OCI-LY1 (cell line): ENCODE measurements at regions not wholly inside any gene's neighbourhood (a gene's known extent, or its start where the extent isn't known, plus 50 kb on each side); places are given as distances from the start of the nearest gene placed in this dataset.

ENCODE experiments used
- H2AFZ ChIP-seq: fragments of 200-600 bp; sonication (generic), shearing (Covaris generic); 2 replicates; pipeline ENCODE4 v1.6.0; 2014; ENCODE audit warnings: antibody characterized with exemption, mild to moderate bottlenecking, low read length
- H3F3A ChIP-seq: fragments of 200-600 bp; sonication (generic), shearing (Covaris generic); 2 replicates; pipeline ENCODE4 v1.6.0; 2014; ENCODE audit warnings: mild to moderate bottlenecking, antibody characterized with exemption, low read length, moderate library complexity; ENCODE audit not compliant: insufficient read depth
- H3K27ac ChIP-seq: fragments of 200-600 bp; sonication (generic); 2 replicates; pipeline ENCODE4 v1.5.1; 2014; ENCODE audit warnings: low read length, mixed run types, mild to moderate bottlenecking, low read depth; ENCODE audit not compliant: poor library complexity, severe bottlenecking
- H3K27me3 ChIP-seq: fragments of 200-600 bp; sonication (generic); 2 replicates; pipeline ENCODE4 v1.6.0; 2014; ENCODE audit warnings: antibody characterized with exemption, mild to moderate bottlenecking, low read length, moderate library complexity; ENCODE audit not compliant: insufficient read depth
- H3K36me3 ChIP-seq: fragments of 200-600 bp; sonication (generic); 2 replicates; pipeline ENCODE4 v1.6.1; 2014; ENCODE audit warnings: mild to moderate bottlenecking, antibody characterized with exemption, low read length, moderate library complexity, mixed read lengths; ENCODE audit not compliant: insufficient read depth
- H3K4me1 ChIP-seq: fragments of 200-600 bp; sonication (generic); 2 replicates; pipeline ENCODE4 v1.5.1; 2014; ENCODE audit warnings: mild to moderate bottlenecking, low read length, moderate library complexity; ENCODE audit not compliant: insufficient read depth, severe bottlenecking
- H3K4me2 ChIP-seq: fragments of 200-600 bp; sonication (generic), shearing (Covaris generic); 2 replicates; pipeline ENCODE4 v1.6.1; 2014; ENCODE audit warnings: low read length
- H3K4me3 ChIP-seq: fragments of 200-600 bp; sonication (generic); 2 replicates; pipeline ENCODE4 v1.5.1; 2014; ENCODE audit warnings: low read length, low read depth, mild to moderate bottlenecking, mixed read lengths; ENCODE audit not compliant: poor library complexity, severe bottlenecking
- H3K79me2 ChIP-seq: fragments of 200-600 bp; shearing (Covaris generic); 2 replicates; pipeline ENCODE4 v1.6.1; 2016; ENCODE audit warnings: mixed run types, low read length, mixed read lengths; ENCODE audit not compliant: insufficient read depth
- H3K9ac ChIP-seq: fragments of 200-600 bp; sonication (generic), shearing (Covaris generic); 2 replicates; pipeline ENCODE4 v1.6.1; 2014; ENCODE audit warnings: mild to moderate bottlenecking, low read length, mixed read lengths
- H3K9me2 ChIP-seq: fragments of 200-600 bp; sonication (generic), shearing (Covaris generic); 2 replicates; pipeline ENCODE4 v1.6.1; 2014; ENCODE audit warnings: low read depth, mild to moderate bottlenecking, low read length, mixed read lengths
- H3K9me3 ChIP-seq: fragments of 200-600 bp; shearing (Covaris generic); 2 replicates; pipeline ENCODE4 v1.6.1; 2014; ENCODE audit warnings: low read length, mixed read lengths
- H4K20me1 ChIP-seq: fragments of 200-600 bp; sonication (generic), shearing (Covaris generic); 2 replicates; pipeline ENCODE4 v1.6.0; 2016; ENCODE audit warnings: mild to moderate bottlenecking, low read length; ENCODE audit not compliant: insufficient read depth
- EZH2 ChIP-seq: fragments of 200-600 bp; sonication (generic), shearing (Covaris generic); IDR thresholded peaks from 2 replicates; pipeline ENCODE4 v1.8.0; 2017; ENCODE audit warnings: borderline replicate concordance, mixed run types, mild to moderate bottlenecking, antibody characterized with exemption, low read length, moderate library complexity, mixed read lengths
- TF ChIP-seq, protein P1 (sequence below): fragments of 200-600 bp; sonication (generic), shearing (Covaris generic); IDR thresholded peaks from 2 replicates; pipeline ENCODE4 v1.5.1; 2017; ENCODE audit warnings: mild to moderate bottlenecking, antibody characterized with exemption, low read length, moderate library complexity, mixed read lengths

DNA sequence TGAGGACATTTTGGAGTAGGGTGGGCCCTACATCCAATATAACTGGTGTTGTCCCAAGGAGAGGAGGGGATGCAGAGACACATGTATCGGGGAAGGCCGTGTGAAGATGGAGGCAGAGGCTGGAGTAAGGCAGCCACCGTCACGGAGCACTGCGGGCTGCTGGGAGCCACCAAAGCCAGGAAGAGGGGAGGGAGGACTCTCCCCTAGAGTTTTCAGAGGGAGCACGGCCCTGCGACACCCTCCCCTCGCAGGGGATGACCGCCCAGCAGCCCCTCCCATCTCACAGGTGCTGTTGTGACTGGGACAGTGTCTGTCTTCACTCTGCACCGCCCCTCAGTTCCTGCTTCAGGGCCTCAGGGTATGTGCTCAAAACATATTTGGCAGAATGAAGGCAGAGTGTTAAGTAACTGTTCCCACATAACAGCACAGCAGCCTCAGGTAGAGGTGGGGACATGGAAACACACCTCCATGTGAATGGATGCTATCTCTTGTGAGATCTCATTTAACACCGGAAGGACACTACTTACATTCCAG is 82.2 kb downstream of the RBFOX3 start:
- peaks cover 9% of the 10 kb centered on the region; the same call in 1 of the 2 replicates for H3K27me3 ChIP-seq
- H3K9me2 ChIP-seq = no peaks in the 10 kb centered on the region
- no peaks in the 10 kb centered on the region for H3K4me1 ChIP-seq
- no peaks in the 10 kb centered on the region for H4K20me1 ChIP-seq
- no peaks in the 10 kb centered on the region for H3F3A ChIP-seq
- no peak overlapping the region for H2AFZ ChIP-seq
- H3K9ac ChIP-seq = no peak overlapping the region
- H3K36me3 ChIP-seq = no peaks in the 10 kb centered on the region
- no peak overlapping the region for H3K27ac ChIP-seq
- H3K4me3 ChIP-seq = no peak overlapping the region
- H3K9me3 ChIP-seq = no peaks in the 10 kb centered on the region
- H3K79me2 ChIP-seq = no peaks in the 10 kb centered on the region
- TF ChIP-seq, protein P1, sequence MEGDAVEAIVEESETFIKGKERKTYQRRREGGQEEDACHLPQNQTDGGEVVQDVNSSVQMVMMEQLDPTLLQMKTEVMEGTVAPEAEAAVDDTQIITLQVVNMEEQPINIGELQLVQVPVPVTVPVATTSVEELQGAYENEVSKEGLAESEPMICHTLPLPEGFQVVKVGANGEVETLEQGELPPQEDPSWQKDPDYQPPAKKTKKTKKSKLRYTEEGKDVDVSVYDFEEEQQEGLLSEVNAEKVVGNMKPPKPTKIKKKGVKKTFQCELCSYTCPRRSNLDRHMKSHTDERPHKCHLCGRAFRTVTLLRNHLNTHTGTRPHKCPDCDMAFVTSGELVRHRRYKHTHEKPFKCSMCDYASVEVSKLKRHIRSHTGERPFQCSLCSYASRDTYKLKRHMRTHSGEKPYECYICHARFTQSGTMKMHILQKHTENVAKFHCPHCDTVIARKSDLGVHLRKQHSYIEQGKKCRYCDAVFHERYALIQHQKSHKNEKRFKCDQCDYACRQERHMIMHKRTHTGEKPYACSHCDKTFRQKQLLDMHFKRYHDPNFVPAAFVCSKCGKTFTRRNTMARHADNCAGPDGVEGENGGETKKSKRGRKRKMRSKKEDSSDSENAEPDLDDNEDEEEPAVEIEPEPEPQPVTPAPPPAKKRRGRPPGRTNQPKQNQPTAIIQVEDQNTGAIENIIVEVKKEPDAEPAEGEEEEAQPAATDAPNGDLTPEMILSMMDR = no peak
- TF ChIP-seq EZH2 = no peak
- no peak overlapping the region for H3K4me2 ChIP-seq

DNA sequence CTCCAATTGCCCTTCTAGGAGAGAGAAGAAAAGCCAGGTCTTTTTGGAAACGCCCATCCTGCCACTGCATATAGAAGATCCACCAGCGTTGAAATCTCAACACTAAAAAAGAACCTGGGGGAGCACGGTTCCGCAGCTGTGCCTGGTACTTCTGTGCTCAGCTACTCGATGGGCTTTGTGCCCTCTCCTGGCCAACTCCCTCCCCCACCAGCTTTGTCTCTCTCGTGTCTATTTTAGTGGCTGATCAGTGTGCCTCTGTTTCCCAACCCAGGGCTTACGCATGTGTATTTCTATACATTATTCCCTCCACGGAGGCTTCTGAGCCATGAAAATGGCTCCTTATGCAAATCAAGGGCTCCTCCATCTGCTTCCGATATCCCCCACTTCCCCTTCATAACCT is 83.5 kb downstream of the RBFOX3 start:
- Histone ChIP-seq H3K27me3 (peaks cover 9% of the 10 kb centered on the region; the same call in 1 of the 2 replicates), H3K4me1 (no peaks in the 10 kb centered on the region), H4K20me1 (no peaks in the 10 kb centered on the region), H3K36me3 (no peaks in the 10 kb centered on the region), H3K79me2 (no peaks in the 10 kb centered on the region), H3K9ac (no peak overlapping the region), H2AFZ (no peak overlapping the region), H3K4me3 (no peak overlapping the region), H3K9me2 (no peaks in the 10 kb centered on the region), H3K9me3 (no peaks in the 10 kb centered on the region), H3K4me2 (no peak overlapping the region), H3F3A (no peaks in the 10 kb centered on the region), H3K27ac (no peak overlapping the region)
- TF ChIP-seq EZH2 = no peak
- TF ChIP-seq, protein P1 = no peak

DNA sequence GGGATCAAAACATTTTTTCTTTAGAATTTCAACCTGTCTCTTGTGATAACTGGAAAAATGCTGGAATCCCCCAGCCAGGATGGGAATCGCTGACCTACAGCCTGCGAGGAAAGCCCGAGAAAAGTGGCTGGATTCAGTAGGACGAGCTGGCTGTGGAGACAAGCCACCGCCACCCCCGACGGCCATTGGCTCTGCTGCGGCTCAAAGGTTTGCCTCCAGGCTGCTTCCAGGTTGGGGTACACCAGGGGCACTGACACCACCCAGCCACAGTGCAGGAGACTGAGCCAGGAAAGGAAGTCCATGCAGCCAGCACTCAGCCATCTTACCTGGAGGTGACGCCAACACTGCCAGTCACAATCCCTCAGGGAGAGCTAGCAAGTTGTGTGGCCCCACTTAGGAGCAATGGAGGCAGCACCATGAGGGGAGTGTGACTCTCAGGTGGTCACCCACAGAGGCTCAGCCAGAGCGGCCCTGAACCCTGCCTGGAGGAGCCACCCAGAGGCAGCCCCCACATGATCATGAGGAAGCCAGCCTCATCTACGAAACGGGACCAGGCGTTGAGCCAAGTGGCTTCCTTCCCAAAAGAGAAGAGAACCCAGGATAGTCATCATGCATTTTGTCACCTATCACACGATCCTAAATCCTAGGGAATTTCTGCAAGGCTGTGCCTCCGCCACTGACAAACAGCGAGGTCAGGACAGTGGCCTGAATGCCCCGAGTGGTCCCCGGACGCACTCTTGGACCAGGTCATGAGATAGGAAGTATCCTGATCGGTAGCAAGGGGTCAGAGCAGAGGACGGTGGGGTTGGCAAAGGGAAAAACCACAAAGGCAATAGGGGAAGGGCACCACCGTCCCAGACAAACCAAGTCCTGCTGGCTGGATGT is 84.8 kb downstream of the RBFOX3 start:
- H3K9ac ChIP-seq = no peak overlapping the region
- no peak for TF ChIP-seq EZH2
- TF ChIP-seq, protein P1 = no peak
- H3K79me2 ChIP-seq = no peaks in the 10 kb centered on the region
- H3K9me3 ChIP-seq = no peaks in the 10 kb centered on the region
- no peak overlapping the region for H2AFZ ChIP-seq
- H3K27ac ChIP-seq = no peak overlapping the region
- H4K20me1 ChIP-seq = no peaks in the 10 kb centered on the region
- no peaks in the 10 kb centered on the region for H3K9me2 ChIP-seq
- peaks cover 9% of the 10 kb centered on the region; the same call in 1 of the 2 replicates for H3K27me3 ChIP-seq
- H3K36me3 ChIP-seq = no peaks in the 10 kb centered on the region
- H3K4me1 ChIP-seq = no peaks in the 10 kb centered on the region
- H3F3A ChIP-seq = no peaks in the 10 kb centered on the region
- H3K4me3 ChIP-seq = no peak overlapping the region
- H3K4me2 ChIP-seq = no peak overlapping the region
